ENCODE measurements at regions not wholly inside any gene's neighbourhood (a gene's known extent, or its start where the extent isn't known, plus 50 kb on each side); places are given as distances from the start of the nearest gene placed in this dataset.

GRCh38 chr16:79501446-79501845, 99.1 kb downstream of the MAF start:
- no peaks in the 10 kb centered on the region for H3K4me1 ChIP-seq
- H3K9me3 ChIP-seq = peaks cover 0 to 6% (median 0%) of the 10 kb centered on the region in 4 donors
- TF ChIP-seq POLR2A (IDR thresholded peaks at IDR 0.05) (no peak), CTCF (IDR thresholded peaks at IDR 0.05) (no peak), EP300 (IDR thresholded peaks at IDR 0.05) (no peak)
- no peak overlapping the region for H3K4me3 ChIP-seq
- H3K27me3 ChIP-seq = no peaks in the 10 kb centered on the region
- no peak overlapping the region for H3K27ac ChIP-seq
- DNase-seq (ENCODE audit: low spot score in 2 of 2) = no peak
- H3K36me3 ChIP-seq = no peaks in the 10 kb centered on the region
- 90 to 95% methylated on average over 4 of the region's 4 CpGs for WGBS, 2 donors

GRCh38 chr16:79500866-79501265, 99.7 kb downstream of the MAF start:
- Histone ChIP-seq H3K27me3 (no peaks in the 10 kb centered on the region), H3K4me1 (no peaks in the 10 kb centered on the region), H3K4me3 (no peak overlapping the region), H3K9me3 (peaks cover 0 to 11% (median 0%) of the 10 kb centered on the region in 4 donors), H3K36me3 (no peaks in the 10 kb centered on the region), H3K27ac (no peak overlapping the region)
- DNase-seq (ENCODE audit: low spot score in 2 of 2) = no peak
- WGBS, 2 donors = 93 to 97% methylated on average over 2 of the region's 2 CpGs
- TF ChIP-seq POLR2A (IDR thresholded peaks at IDR 0.05) (no peak), CTCF (IDR thresholded peaks at IDR 0.05) (no peak), EP300 (IDR thresholded peaks at IDR 0.05) (no peak)

GRCh38 chr16:79500286-79500685, 100.3 kb downstream of the MAF start:
- WGBS, 2 donors = 77 to 78% methylated on average over 2 of the region's 2 CpGs
- H3K9me3 ChIP-seq = peaks cover 0 to 12% (median 0%) of the 10 kb centered on the region in 4 donors
- no peaks in the 10 kb centered on the region for H3K36me3 ChIP-seq

GRCh38 chr16:79498928-79499327, 101.6 kb downstream of the MAF start:
- H3K9me3 ChIP-seq = peaks cover 0 to 10% (median 0%) of the 10 kb centered on the region in 4 donors
- H3K36me3 ChIP-seq = no peaks in the 10 kb centered on the region
- WGBS, 2 donors = 63 to 86% methylated on average over 1 of the region's 1 CpG
- TF ChIP-seq POLR2A (IDR thresholded peaks at IDR 0.05) = no peak
- no peak for TF ChIP-seq EP300 (IDR thresholded peaks at IDR 0.05)
- TF ChIP-seq CTCF (IDR thresholded peaks at IDR 0.05) = no peak
- H3K4me1 ChIP-seq = no peaks in the 10 kb centered on the region
- H3K4me3 ChIP-seq = no peak overlapping the region
- no peak for DNase-seq (ENCODE audit: low spot score in 2 of 2)
- no peaks in the 10 kb centered on the region for H3K27me3 ChIP-seq
- H3K27ac ChIP-seq = no peak overlapping the region

More at GRCh38 chr16:79500286-79500685, 100.3 kb downstream of the MAF start:
- no peak for TF ChIP-seq CTCF (IDR thresholded peaks at IDR 0.05)
- TF ChIP-seq POLR2A (IDR thresholded peaks at IDR 0.05) = no peak
- Histone ChIP-seq H3K27ac (no peak overlapping the region), H3K27me3 (no peaks in the 10 kb centered on the region), H3K4me3 (no peak overlapping the region), H3K4me1 (no peaks in the 10 kb centered on the region)
- DNase-seq (ENCODE audit: low spot score in 2 of 2) = no peak

- Histone ChIP-seq H3K4me1 (no peaks in the 10 kb centered on the region), H3K27ac (no peak overlapping the region), H3K27me3 (no peaks in the 10 kb centered on the region), H3K9me3 (peaks cover 0 to 10% (median 0%) of the 10 kb centered on the region in 4 donors), H3K36me3 (no peaks in the 10 kb centered on the region), H3K4me3 (no peak overlapping the region)
- TF ChIP-seq CTCF (IDR thresholded peaks at IDR 0.05) = no peak
- no peak for TF ChIP-seq POLR2A (IDR thresholded peaks at IDR 0.05)
- TF ChIP-seq EP300 (IDR thresholded peaks at IDR 0.05) = no peak
- no peak for DNase-seq (ENCODE audit: low spot score in 2 of 2)
- WGBS, 2 donors = 85 to 91% methylated on average over 6 of the region's 6 CpGs
Observed at GRCh38 chr16:79497606-79498350, 102.8 kb downstream of the MAF start.

All from tibial nerve (tissue), 4 donors.